Fibroblast of villous mesenchyme (primary cell): ENCODE measurements at regions not wholly inside any gene's neighbourhood (a gene's known extent, or its start where the extent isn't known, plus 50 kb on each side); places are given as distances from the start of the nearest gene placed in this dataset.
A peak's percentile ranks its signal among the peaks of the same experiment; 100 is the strongest.

ENCODE experiments used
- DNase-seq: peaks from one replicate; pipeline ENCODE4 v3.0.0-alpha.2; 2010; ENCODE audit warnings: low read depth
- H3K4me3 ChIP-seq: 2 replicates; pipeline ENCODE4 v1.5.1; 2011; ENCODE audit warnings: low read depth, mild to moderate bottlenecking, low read length
- TF ChIP-seq, protein P1 (sequence below): IDR thresholded peaks from 2 replicates; pipeline ENCODE4 v1.5.1; 2012; ENCODE audit warnings: low read depth, mild to moderate bottlenecking, low read length; ENCODE audit not compliant: insufficient read depth

DNA sequence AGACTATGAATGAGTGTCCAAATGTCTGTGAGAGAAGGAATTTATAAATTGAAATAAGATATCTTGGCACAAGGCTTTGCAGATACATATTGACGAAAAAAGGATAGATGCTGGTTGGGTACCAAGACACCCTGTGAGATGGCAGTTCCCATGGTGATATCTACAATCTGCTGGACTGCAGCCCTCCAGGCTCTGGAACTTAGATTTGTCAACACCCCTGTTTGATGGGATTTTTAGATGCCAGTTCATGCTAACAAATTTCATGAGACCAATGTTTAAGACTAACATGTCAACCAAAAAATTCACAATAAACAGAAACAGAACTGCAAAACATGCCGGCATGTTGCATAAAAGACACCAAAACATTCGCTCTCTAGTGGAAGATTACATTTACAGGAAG lies 400.3 kb upstream of the CNTNAP5 start:
- TF ChIP-seq, protein P1, sequence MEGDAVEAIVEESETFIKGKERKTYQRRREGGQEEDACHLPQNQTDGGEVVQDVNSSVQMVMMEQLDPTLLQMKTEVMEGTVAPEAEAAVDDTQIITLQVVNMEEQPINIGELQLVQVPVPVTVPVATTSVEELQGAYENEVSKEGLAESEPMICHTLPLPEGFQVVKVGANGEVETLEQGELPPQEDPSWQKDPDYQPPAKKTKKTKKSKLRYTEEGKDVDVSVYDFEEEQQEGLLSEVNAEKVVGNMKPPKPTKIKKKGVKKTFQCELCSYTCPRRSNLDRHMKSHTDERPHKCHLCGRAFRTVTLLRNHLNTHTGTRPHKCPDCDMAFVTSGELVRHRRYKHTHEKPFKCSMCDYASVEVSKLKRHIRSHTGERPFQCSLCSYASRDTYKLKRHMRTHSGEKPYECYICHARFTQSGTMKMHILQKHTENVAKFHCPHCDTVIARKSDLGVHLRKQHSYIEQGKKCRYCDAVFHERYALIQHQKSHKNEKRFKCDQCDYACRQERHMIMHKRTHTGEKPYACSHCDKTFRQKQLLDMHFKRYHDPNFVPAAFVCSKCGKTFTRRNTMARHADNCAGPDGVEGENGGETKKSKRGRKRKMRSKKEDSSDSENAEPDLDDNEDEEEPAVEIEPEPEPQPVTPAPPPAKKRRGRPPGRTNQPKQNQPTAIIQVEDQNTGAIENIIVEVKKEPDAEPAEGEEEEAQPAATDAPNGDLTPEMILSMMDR: no peak
- H3K4me3 ChIP-seq: no peak overlapping the region

DNA sequence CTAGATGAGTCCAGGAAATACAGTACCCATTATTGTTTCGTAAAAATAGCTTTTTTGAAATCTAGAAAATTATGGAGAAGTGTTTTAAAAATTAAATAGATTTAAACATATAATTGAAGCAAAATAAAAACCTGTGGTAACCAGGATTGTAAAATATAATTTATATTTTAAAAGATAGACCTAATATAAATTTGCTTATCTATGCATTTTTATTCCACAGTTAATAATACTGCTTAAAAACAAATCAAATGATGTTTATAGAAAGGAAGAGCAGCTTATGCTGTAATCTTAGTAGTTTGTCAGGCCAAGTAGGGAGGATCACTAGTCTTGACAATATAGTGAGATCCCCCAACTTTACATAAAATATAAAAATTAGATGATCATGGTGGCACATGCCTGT lies 388.9 kb upstream of the CNTNAP5 start:
- TF ChIP-seq, protein P1: no peak
- no peak overlapping the region for H3K4me3 ChIP-seq
- no peak for DNase-seq

More for the DNA sequence above, 400.3 kb upstream of the CNTNAP5 start:
- no peak for DNase-seq

DNA sequence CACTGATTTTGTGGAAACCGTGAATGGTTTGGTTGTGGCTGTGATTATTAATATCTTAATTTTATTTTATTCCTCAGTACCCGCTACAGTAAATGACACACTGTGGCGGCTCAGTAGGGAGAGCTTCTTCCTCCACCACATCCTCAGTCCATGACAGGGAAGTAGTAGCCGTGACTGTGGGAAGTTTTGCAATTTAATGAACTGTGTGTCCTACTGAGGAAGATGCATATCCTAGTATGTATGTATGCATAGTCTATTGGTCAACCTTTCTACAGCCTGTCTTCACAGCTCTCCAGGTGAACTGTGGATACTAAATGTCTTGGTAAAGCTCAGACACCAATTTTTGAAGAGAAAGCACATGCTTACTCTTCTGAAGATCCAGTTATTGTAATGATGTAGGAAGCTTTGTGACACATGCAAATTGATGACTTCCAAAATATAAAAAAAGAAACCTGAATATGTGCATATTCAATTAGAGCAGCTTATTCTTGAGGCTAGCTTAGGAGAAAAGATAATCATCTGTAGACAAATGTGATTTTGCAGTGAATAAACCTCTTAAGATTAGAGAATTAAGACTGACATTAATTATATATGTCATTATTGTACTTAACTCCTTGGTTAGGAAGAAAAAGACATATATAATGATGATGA lies 384.3 kb upstream of the CNTNAP5 start:
- no peak overlapping the region for H3K4me3 ChIP-seq
- TF ChIP-seq, protein P1: no peak
- no peak for DNase-seq

DNA sequence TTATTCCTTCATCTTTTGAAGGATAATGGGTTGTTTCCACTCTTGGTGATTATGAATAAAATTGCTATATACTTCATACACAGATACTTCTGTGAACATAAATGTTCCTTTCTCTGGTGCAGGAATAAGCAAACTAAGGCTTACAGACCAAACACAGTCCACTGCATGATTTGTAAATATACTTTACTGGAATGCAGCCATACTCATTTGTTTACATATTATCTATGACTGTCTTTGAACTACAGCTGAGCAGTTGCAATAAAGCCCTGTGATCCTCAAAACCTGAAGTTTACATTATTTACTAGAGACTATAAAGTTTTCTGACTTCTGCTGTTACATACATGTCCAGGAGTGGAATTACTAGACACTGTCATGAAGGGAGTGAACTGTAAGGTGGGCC lies 381.0 kb upstream of the CNTNAP5 start:
- TF ChIP-seq, protein P1: no peak
- DNase-seq: peak; percentile 3
- H3K4me3 ChIP-seq: no peak overlapping the region

DNA sequence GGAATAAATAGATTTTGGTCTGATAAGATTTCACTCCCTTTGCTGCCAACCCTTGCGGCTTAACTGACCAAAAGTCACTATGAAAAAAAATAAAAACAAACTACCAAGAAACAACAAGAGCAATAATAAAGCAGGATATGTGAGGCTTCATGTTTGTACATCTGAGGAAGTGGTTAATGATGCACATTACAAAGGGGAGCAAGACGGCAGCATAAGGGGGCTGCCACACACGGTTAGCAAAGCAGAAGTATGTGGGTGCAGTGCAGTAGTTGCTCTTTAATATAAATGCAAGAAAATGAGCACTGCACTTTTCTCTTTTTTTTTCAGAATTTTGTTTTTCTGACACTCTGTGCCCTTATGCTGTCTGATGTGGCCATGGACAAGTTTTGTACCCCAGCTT lies 377.1 kb upstream of the CNTNAP5 start:
- no peak for DNase-seq
- TF ChIP-seq, protein P1: no peak
- no peak overlapping the region for H3K4me3 ChIP-seq

DNA sequence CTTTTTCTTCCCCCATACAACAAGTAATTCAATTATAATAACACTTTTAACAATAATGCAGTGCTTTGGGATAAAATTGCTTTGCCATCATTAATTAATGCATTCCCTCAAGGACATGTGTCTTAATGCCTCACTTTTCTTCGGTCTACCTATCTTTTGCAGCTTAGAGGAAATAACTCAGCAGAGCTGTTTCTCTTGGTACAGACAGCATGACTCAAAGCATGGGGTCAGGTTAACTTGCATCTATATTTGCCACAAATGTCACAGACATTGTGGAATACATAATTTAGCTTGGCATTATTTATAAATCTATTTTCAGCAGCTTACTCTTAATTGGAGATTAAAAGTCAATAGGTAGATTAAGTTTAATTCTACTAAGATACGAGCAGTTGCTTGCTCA lies 376.1 kb upstream of the CNTNAP5 start:
- no peak for DNase-seq
- TF ChIP-seq, protein P1: no peak

DNA sequence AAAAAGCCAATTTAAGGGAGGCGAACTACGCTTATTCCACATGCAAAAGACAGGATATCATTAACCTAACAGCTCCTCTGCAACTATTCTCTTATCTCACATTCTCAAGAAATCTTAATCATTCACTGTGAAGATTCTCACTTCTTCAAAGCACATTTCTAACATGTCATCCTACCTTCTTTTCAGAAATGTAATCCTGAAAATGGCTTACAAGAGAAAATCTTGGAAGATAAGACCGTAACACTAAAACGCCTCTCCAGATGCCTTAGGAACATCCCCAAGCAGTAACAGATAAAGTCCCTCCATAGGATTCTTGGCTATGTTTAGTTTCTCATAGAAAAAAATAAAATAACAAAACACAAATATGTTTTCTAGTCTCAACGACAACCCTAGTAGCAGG lies 373.9 kb upstream of the CNTNAP5 start:
- DNase-seq: no peak
- TF ChIP-seq, protein P1: no peak
- no peak overlapping the region for H3K4me3 ChIP-seq

More for the DNA sequence above, 376.1 kb upstream of the CNTNAP5 start:
- no peak overlapping the region for H3K4me3 ChIP-seq
